AML-193 (cell line): ENCODE measurements at regions not wholly inside any gene's neighbourhood (a gene's known extent, or its start where the extent isn't known, plus 50 kb on each side); places are given as distances from the start of the nearest gene placed in this dataset.
"Not testable (repeated sequence)": the region's sequence is repeated elsewhere in the genome, so short reads cannot be mapped to it uniquely, and the experiment has no call there.

ENCODE experiments used
- DNase-seq, 2 experiments: peaks; one replicate each; lab custom pipeline; 2025; lab: John Stamatoyannopoulos, UW

- no peak for DNase-seq
These were observed 120.4 kb upstream of the DNAJC10 start for GRCh38 chr2:182595650-182596049.

DNA sequence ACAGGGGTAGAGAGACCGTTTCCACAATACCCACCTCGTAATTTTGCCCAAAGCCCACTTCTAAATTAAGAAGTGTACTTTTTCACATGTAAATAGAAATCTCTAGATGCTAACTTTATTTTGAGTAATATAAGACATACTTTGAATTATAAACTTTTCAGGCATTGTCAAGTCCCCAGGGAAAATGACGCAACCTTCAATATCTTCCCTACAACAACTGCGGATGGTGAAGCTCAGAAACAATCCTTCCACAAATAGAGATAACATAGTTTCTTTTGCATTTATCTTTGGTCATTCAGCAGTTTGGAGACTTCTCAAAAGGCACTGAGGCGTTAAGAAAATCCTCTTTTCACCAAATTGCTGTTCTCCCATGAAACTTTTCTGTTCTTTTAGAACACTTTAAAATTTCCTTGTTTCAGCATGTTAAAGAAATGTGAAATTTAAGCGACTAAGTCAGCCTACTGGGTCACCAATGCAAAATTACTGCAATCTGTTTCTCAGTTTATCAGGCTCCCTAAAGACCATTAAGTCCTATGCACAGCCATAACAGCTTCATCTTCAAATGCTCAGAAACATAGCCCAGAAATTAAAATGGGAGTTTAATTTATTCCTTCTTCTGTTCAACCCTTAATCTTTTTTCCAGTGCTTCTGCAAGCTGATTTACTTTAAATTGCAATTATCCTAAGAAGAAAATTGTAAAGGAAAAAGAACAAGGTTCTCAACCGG, 118.3 kb upstream of the DNAJC10 start:
- no peak for DNase-seq

- DNase-seq: no peak
These were observed 117.4 kb upstream of the DNAJC10 start for GRCh38 chr2:182598626-182599025.

DNA sequence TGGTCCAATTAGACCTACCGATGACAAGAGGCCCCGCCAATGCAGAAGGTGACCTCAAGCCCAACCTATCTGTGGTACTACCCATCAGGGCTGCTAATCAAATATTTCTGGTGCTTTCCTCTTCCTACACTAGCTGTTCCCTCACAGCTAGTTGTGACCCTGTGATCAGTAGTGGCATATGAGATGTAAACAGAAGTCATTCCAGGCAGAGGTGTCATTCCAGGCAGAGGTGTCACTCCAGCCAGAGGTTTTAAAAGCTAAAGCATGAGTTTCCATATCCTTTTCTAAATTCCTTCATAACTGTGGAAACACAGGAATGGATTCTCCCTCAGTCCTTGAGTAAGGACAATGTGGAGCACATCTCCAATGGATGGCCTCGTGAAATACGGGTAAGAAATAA, 110.9 kb upstream of the DNAJC10 start:
- no peak for DNase-seq

- no peak for DNase-seq
These were observed 109.1 kb upstream of the DNAJC10 start for GRCh38 chr2:182606728-182607681.

GRCh38 chr2:182608181-182608845, 107.7 kb upstream of the DNAJC10 start:
- no peak for DNase-seq

DNA sequence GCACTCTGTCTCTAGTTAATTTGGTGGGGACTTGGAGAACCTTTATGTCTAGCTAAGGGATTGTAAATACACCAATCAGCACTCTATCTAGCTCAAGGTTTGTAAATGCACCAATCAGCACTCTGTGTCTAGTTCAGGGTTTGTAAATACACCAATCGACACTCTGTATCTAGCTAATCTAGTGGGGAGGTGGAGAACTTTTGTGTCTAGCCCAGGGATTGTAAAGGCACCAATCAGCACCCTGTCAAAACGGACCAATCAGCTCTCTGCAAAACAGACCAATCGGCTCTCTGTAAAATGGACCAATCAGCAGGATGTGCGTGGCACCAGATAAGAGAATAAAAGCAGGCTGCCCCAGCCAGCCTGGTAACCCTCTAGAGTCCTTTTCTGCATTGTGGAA, 107.1 kb upstream of the DNAJC10 start:
- not testable (repeated sequence) for DNase-seq

GRCh38 chr2:182610231-182610630, 105.8 kb upstream of the DNAJC10 start:
- no peak for DNase-seq

- no peak for DNase-seq
These were observed 105.0 kb upstream of the DNAJC10 start for GRCh38 chr2:182611009-182611408.

DNA sequence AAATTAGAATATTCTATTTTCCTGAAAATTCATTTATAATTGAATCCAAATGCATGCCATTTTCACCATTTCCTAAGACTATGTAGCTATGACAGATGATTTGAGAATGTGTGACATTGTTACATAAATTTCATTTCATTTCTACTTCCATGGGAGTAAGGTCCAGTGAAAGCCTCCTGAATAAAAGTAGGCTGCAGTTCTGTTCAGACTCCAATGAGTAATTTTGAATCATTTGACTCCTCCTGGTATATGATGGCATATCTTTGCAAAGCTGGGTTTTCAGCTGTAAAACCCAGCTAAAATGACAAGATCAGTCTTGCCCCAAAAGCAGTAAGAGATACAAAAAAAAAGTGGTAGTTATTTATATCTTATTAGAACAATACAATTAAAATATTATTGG, 101.0 kb upstream of the DNAJC10 start:
- DNase-seq: no peak

DNA sequence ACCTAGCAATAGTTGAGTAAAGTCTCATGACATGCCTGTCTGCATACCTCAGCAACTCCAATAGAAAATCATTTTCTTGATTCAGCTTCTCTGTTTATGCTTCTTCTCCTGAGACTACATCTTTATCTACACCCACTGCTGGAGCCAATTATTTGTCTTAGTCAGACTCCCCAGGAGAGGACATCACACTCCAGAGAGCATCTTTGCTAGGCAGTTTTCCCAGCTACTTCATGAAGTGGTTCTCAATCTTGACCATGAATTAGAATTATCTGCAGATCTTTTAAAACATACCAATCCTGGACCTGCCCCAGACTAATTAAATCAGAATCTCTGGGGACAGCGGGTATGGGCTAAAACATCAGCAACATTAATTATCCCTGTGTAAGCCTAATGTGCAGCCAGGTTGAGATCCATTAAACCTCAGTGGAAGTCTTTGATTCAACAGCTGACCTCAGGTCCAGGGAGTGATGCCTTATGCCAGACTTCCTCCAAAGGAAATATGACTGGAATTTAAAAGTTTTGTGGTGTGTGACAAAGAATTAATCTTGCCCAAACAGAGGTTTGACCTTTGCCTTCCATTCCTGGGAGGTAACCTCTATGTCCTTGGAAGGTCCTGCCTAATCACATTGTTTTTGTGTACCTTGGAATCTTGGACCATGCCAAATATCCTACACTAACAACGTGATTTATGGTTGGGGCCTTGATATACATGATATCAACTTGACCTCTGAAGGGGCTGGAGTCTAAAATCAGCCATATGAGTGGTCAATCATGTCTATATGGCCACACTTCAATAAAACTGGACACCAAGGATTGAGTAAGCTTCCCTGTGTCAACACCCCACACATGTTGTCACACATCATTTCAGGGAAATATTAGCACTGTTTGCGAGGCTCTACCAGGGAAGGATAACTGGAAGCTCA, 99.3 kb upstream of the DNAJC10 start:
- no peak for DNase-seq

DNA sequence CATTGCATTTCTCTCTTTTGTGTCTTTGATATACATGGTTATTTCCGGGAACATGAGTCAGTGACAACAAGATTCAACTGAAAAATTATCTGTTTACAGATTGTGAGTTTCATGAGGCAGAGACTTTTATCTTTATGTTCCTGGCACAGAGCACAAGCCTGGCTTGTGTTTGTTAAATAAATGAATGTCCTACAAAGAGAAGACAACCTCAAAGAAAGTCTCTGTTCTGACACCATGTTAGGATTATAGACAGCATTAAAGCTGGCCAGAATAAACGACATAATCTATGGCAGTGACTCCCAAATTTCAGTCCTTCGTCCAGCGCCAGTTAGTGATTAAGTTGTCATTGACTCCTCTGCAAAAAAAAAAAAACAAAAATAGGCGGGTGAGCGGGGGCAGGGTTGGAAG, 97.4 kb upstream of the DNAJC10 start:
- DNase-seq: no peak

DNA sequence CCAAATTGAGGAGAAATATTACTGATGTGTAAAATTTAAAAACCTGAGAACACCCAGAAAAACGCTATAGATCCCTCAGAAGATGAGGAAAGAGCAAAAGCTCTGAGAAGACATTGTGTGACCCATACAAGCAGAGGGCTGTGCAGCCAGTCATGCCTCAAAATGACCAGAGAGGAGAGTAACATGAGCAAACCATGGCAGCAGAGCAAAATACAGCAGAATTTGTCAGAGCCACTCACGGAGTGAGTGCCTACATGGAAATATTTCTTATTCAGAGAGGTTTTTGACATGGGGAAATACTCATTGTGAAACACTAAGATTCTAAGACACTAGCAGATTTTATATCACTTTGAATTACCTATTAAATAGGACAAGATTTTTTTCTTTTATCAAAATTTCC, 96.8 kb upstream of the DNAJC10 start:
- no peak for DNase-seq

DNA sequence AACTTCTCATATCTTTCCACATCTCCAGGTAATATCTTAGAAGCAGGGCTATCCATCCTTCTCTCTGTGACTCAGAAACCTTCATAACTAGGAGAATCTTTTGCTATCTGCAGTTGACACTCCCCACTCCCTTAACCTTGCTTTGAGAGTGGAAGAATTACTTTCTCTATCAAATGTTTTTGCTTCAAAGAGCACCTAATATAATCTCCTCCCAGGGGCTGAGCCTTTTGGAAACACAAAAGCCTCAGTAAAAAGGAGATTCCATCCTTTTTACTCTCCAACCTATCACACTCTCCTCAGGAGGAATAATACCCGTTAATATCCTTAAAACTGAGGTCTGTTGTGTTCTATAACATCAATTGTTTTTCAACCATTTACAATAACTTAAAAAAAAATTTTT, 94.9 kb upstream of the DNAJC10 start:
- DNase-seq: no peak

GRCh38 chr2:182621810-182622209, 94.2 kb upstream of the DNAJC10 start:
- DNase-seq: no peak

- DNase-seq: no peak
These were observed 93.8 kb upstream of the DNAJC10 start for GRCh38 chr2:182622231-182622630.

GRCh38 chr2:182625814-182626213, 90.2 kb upstream of the DNAJC10 start:
- DNase-seq: no peak

GRCh38 chr2:182628916-182629315, 87.1 kb upstream of the DNAJC10 start:
- no peak for DNase-seq

GRCh38 chr2:182630207-182630606, 85.8 kb upstream of the DNAJC10 start:
- DNase-seq: no peak

GRCh38 chr2:182631299-182631698, 84.8 kb upstream of the DNAJC10 start:
- no peak for DNase-seq

- DNase-seq: no peak
These were observed 81.7 kb upstream of the DNAJC10 start for GRCh38 chr2:182634386-182634785.

DNA sequence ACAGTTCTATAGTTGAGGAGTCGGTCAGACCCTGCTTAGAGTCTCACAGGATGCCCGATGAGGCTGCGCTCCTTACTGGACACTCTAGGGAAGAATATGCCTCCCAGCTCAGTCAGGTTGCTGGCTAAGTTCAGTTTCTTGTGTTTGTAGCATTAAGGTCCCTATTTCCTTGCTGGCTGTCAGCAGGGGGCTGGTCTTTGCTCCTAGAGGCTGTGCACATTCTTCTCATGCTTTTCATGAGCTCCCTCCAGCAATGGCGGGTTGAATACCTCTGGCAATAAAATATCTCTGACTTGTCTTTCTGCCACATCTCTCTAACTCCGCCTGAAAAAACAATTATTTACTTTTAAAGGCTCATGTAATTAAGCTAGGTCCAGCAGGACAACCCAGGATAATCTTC, 79.4 kb upstream of the DNAJC10 start:
- no peak for DNase-seq
